Brain microvascular endothelial cell (primary cell): ENCODE measurements at regions not wholly inside any gene's neighbourhood (a gene's known extent, or its start where the extent isn't known, plus 50 kb on each side); places are given as distances from the start of the nearest gene placed in this dataset.

ENCODE experiments used
- DNase-seq: peaks from one replicate; pipeline ENCODE4 v3.0.0-alpha.2; 2020
- H3K27ac ChIP-seq: fragments of 250-450 bp; sonication (Bioruptor Pico); 2 replicates; pipeline ENCODE4 v1.5.1; 2020; ENCODE audit warnings: mild to moderate bottlenecking, moderate library complexity
- H3K27me3 ChIP-seq: fragments of 250-450 bp; sonication (Bioruptor Pico); replicated peaks from 2 replicates; pipeline ENCODE4 v1.5.1; 2020; ENCODE audit warnings: mild to moderate bottlenecking
- H3K36me3 ChIP-seq: fragments of 250-450 bp; sonication (Bioruptor Pico); replicated peaks from 2 replicates; pipeline ENCODE4 v1.5.1; 2020; ENCODE audit warnings: mild to moderate bottlenecking
- H3K4me3 ChIP-seq: 2 replicates; pipeline ENCODE4 v1.5.1; 2011; ENCODE audit warnings: low read depth, mild to moderate bottlenecking, control low read depth, low read length, moderate library complexity
- in situ Hi-C: cut with HindIII; loops from 2 replicates; pipeline ENCODE4 v1.10.0; 2017; ENCODE audit warnings: low sequenced_read_pairs, low pct_ligation_motif_present
- TF ChIP-seq, protein P1 (sequence below): IDR thresholded peaks from 2 replicates; pipeline ENCODE4 v1.5.1; 2011; ENCODE audit warnings: low read depth, mild to moderate bottlenecking, moderate library complexity, low read length, control low read depth, inconsistent platforms; ENCODE audit errors: missing control alignments

DNA sequence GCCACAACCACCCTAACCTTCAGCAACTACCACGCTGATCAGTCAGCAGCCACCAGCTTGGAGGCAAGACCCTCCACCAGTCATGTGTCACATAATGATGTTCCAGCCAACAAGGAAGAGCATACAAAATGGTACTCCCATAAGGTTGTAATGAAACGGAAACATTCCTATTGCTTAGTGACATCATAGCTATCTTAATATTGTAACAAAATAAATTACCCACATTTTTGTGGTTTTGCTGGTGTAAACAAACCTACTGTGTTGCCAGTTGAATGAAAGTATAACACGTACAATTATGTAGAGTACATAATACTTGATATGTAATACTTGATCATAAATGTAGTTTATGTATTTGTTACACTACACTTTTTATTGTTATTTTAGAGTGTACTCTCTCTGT lies 1363.2 kb upstream of the ADGRL4 start:
- DNase-seq = no peak
- no peak overlapping the region for H3K27ac ChIP-seq
- in situ Hi-C loops = no loop called here
- TF ChIP-seq, protein P1, sequence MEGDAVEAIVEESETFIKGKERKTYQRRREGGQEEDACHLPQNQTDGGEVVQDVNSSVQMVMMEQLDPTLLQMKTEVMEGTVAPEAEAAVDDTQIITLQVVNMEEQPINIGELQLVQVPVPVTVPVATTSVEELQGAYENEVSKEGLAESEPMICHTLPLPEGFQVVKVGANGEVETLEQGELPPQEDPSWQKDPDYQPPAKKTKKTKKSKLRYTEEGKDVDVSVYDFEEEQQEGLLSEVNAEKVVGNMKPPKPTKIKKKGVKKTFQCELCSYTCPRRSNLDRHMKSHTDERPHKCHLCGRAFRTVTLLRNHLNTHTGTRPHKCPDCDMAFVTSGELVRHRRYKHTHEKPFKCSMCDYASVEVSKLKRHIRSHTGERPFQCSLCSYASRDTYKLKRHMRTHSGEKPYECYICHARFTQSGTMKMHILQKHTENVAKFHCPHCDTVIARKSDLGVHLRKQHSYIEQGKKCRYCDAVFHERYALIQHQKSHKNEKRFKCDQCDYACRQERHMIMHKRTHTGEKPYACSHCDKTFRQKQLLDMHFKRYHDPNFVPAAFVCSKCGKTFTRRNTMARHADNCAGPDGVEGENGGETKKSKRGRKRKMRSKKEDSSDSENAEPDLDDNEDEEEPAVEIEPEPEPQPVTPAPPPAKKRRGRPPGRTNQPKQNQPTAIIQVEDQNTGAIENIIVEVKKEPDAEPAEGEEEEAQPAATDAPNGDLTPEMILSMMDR = no peak
- no peak overlapping the region for H3K4me3 ChIP-seq
- H3K27me3 ChIP-seq = no peaks in the 10 kb centered on the region
- no peaks in the 10 kb centered on the region for H3K36me3 ChIP-seq

DNA sequence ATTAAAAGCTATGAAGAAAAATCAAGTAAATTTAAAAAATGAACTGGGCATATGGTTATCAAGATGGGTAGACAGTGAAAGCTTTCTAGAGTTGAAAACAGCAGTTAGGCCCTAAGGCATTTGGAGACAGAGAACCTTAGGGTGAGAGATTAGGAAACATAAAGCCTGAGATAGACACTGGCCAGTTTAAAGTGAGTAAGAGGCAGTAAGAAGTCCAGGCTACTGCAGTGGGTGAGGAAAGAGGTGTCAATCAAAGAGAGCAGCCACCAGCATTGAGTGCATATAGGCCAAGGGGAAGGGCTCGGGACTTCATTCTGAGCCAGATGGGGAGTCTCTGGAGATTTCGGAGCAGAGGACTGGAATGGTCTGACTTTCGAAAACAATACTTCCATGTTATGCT lies 1360.5 kb upstream of the ADGRL4 start:
- Histone ChIP-seq H3K36me3 (no peaks in the 10 kb centered on the region), H3K27me3 (no peaks in the 10 kb centered on the region), H3K27ac (no peak overlapping the region), H3K4me3 (no peak overlapping the region)
- TF ChIP-seq, protein P1 = no peak
- in situ Hi-C loops = no loop called here
- no peak for DNase-seq

DNA sequence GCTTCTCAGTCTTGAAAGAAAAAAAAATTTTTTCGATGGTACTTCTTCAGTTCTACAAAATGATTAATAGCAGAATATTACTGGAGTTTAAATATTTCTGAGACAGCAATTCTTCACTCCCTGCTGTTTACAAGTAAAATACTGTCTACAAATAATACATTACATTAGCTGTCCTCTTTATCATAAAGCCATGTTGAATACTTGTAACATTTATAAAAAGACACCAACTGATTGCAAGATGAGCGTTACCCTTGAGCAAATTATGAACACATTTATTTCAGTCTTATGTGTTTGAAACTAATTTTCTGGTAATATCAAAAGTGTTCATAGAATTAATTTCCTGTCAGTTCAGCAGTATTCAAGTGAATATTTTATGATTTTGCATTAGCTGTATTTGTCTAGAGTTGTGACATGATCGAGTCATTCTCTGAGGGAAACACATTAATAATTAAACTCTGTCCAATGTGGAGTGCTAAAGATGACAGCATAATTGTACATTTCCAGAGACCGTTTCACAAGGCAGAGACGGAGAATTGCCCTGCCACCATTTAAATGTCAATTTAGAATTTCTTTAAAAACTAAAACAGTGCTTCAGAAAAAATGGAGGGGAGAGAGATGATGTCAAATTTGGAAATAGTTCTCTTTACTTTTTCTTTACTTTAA lies 1359.0 kb upstream of the ADGRL4 start:
- no peak for DNase-seq
- in situ Hi-C loops = no loop called here

DNA sequence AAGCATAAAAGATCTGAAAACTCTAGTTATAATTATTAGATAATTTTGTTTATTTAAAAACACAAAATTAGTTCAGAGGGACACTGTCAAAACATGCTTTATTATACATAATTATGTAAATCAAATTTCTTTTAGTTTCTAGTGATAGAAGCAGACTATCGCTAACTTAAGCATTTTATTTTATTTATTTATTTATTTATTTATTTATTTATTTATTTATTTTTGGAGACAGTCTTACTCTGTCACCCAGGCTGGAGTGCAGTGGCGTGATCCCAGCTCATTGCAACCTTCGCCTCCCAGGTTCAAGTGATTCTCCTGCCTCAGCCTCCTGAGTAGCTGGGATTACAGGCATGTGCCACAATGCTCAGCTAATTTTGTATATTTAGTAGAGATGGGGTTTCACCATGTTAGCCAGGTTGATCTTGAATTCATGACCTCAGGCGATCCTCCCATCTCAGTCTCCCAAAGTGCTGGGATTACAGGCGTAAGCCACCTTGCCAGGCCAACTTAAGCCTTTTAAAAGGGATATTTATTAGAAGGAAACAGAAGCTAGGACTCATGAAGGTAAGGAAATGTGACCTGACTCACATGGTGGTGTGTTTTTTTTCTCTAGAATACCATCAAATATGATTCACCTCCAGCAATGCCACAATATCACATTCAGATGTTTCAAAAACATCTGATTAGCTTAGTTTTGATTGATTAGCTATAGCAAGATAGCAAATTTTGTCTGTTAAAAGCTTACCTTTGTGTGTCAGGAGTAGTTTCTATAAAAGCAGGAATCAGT lies 1357.4 kb upstream of the ADGRL4 start:
- no peak overlapping the region for H3K4me3 ChIP-seq
- H3K27me3 ChIP-seq = no peaks in the 10 kb centered on the region
- no peaks in the 10 kb centered on the region for H3K36me3 ChIP-seq
- DNase-seq = no peak
- TF ChIP-seq, protein P1 = no peak
- H3K27ac ChIP-seq = no peak overlapping the region
- in situ Hi-C loops = no loop called here

More for the DNA sequence above, 1359.0 kb upstream of the ADGRL4 start:
- no peak overlapping the region for H3K4me3 ChIP-seq
- TF ChIP-seq, protein P1 = no peak
- H3K27me3 ChIP-seq = no peaks in the 10 kb centered on the region
- H3K27ac ChIP-seq = no peak overlapping the region
- H3K36me3 ChIP-seq = no peaks in the 10 kb centered on the region

DNA sequence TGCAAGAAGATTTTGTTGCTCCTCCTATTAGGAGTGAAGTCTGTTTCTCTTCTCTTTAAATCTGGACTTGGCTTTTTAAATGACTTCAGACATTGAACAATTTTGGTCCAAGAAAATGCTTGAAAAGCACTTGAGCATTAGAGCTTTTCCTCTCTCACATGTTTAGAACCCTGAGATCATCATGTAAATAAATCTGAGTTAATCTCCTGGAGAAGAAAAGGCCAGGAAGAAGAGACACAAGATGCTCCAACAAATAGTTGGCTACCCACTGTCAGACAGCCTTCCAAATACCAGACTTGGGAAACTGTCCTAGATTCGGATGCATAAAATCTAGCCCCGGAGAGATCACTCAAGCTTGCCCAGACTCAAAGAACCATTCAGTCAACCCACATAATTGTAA lies 1353.1 kb upstream of the ADGRL4 start:
- Histone ChIP-seq H3K36me3 (no peaks in the 10 kb centered on the region), H3K27ac (no peak overlapping the region), H3K4me3 (no peak overlapping the region), H3K27me3 (no peaks in the 10 kb centered on the region)
- DNase-seq = no peak
- in situ Hi-C loops = no loop called here
- TF ChIP-seq, protein P1 = no peak
